ENCODE measurements at regions not wholly inside any gene's neighbourhood (a gene's known extent, or its start where the extent isn't known, plus 50 kb on each side); places are given as distances from the start of the nearest gene placed in this dataset.

DNA sequence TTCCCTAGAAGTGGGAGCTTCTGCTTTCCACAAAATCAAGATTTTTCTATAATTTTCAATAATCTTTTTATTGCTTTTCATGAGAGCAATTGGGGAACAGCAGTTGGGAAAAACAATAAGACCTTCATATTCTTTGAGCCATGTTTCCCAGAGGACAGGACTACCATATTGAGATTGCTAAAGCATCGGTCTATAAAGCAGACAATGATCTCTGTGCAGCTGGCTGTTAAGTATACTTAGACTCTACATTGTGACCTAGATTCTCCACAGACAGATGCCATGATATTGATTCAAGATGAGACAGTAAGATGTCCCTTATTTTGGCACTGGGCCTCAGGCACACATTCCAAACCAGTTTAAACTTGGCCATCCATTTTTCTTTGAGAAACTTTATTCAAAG, 1178.7 kb downstream of the SUCLG1 start:
- TF ChIP-seq, protein P1, sequence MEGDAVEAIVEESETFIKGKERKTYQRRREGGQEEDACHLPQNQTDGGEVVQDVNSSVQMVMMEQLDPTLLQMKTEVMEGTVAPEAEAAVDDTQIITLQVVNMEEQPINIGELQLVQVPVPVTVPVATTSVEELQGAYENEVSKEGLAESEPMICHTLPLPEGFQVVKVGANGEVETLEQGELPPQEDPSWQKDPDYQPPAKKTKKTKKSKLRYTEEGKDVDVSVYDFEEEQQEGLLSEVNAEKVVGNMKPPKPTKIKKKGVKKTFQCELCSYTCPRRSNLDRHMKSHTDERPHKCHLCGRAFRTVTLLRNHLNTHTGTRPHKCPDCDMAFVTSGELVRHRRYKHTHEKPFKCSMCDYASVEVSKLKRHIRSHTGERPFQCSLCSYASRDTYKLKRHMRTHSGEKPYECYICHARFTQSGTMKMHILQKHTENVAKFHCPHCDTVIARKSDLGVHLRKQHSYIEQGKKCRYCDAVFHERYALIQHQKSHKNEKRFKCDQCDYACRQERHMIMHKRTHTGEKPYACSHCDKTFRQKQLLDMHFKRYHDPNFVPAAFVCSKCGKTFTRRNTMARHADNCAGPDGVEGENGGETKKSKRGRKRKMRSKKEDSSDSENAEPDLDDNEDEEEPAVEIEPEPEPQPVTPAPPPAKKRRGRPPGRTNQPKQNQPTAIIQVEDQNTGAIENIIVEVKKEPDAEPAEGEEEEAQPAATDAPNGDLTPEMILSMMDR (IDR thresholded peaks at IDR 0.05): no peak
- TF ChIP-seq ZFX (IDR thresholded peaks at IDR 0.05; ENCODE audit: borderline replicate concordance): no peak

Measured in 22Rv1 (cell line).